ENCODE measurements at regions not wholly inside any gene's neighbourhood (a gene's known extent, or its start where the extent isn't known, plus 50 kb on each side); places are given as distances from the start of the nearest gene placed in this dataset.

DNA sequence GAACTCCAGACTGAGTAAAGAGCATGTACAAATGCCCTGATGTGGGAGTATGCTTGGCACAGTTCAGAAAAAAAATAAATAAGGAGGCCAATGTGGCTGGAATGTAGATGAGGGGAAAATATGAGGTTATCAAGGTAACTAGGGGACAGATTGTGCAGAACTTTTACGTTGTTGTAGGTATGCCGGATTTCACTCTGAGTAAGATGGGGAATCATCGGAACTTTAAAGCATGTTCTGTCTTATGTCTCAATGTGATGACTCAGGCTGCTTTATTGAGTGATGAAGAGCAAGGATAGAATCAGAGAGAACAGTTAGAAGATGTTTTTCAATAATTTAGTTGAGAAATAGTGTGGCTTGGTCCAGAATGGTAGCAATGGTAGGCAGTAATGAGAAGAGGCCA is 130.4 kb downstream of the C11orf87 start:
- H3K4me3 ChIP-seq: no peak overlapping the region
- no peak overlapping the region for H3K27ac ChIP-seq

DNA sequence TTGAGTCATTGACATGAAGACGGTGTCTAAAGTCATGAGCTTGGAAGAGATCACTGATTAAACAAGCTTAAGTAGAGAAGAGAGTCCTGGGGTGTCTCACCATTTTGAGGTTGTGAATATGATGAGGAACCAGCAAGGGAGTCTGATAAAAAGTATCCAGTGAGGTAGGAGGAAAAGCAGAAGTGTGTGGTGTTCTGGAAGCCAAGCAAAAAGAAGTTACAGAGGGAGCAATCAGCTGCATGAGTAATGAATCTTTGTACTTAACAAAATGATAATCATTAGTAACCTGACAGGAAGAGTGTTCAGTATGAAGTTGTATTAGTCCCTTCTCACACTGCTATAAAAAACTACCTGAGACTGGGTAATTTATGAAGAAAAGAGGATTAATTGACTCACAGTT is 131.3 kb downstream of the C11orf87 start:
- Histone ChIP-seq H3K4me3 (no peak overlapping the region), H3K27ac (no peak overlapping the region)

DNA sequence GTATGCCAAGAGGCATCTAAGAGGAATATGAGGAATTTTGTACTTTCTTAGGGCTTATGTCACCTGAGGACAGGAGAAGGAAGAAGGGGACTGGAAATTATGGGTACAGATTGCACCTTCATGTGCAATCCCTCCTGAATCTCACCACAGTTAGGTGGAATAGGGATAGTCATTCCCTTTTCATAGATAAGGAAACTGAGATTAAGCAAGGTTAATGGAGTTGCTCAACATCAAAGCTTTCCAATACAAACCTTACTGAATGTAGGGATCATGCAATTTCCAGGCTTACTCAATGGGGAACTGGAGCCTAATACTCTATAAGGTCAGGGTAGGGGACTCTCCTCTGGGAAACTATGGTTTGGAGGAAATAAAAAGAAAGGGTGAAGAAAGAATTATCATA is 133.0 kb downstream of the C11orf87 start:
- H3K27ac ChIP-seq: no peak overlapping the region
- H3K4me3 ChIP-seq: no peak overlapping the region

DNA sequence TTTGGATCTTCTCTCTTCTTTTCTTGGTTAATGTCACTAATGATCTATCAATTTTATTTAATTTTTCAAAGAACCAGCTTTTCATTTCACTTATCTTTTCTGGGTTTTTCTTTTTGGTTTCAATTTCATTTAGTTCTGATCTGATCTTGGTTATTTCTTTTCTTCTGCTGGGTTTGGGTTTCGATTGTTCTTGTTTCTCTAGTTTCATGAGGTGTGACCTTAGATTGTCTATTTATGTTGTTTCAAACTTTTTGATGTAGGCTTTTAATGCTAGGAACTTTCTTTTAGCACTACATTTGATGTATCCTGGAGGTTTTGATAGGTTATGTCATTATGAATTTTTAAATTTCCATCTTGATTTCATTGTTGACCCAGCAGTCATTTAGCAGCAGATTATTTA is 142.3 kb downstream of the C11orf87 start:
- no peak overlapping the region for H3K27ac ChIP-seq
- no peak overlapping the region for H3K4me3 ChIP-seq

DNA sequence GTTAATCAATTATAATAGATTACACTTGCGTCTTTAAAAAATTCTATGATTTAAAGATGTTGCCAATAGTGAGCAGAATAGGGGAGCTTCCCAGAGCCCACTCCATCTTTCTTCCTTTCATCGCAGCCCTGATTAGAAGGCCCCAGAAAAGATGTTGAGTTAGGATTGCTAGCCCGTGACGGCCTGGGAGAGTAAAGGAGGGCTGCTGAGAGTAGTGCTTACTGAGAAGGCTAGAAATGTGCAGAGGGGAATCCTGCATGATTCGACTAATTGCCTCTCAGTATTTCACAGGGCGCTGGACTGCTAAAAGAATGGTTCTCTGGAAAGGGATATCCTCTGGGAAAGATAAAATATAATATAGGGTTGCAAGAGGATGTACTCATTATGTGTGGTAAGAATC is 160.5 kb downstream of the C11orf87 start:
- Histone ChIP-seq H3K4me3 (no peak overlapping the region), H3K27ac (no peak overlapping the region)

DNA sequence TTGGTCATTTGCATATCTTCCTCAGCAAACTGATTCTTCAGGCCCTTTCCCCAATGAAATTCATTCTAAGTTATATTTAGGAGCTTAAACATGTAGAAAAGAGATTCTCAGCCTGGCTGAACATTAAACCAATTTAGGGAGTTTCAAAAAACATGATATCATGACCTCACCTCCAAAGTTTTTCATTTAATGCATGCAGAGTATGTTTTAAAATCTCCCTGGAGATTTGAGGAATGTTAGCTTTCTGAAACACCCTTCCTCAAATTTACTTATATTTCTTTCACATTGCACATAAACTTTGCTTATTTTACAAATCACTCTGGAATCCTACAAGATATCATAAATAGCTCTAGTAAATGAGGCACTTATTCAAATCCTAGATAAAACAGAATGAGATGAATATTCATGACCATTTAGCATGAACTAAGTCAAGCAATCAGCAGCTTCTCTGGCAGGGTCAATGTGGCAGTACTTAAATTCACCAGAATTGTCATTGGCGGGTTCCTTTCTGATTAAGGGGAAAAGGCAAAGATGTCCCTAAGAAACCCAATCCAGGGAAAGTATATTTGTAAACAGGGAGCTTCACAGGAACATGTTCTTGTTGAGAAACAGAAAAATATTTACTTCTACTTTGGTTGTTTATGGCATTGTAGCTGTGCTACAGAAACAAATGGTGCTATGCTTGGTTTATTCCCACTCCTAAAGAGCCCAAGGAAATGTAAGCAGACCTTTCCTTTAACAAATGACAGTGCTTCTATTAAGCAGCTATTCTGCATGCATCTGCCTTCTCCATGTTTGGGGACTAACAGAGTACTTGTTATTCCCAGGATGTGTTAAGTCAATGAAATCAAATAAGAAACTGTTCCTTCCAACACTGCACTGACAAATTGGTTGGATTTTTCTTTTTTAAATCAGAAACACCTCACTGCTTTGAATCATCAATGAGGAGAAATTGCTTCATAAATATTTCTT is 162.3 kb downstream of the C11orf87 start:
- Histone ChIP-seq H3K4me3 (no peak overlapping the region), H3K27ac (no peak overlapping the region)

DNA sequence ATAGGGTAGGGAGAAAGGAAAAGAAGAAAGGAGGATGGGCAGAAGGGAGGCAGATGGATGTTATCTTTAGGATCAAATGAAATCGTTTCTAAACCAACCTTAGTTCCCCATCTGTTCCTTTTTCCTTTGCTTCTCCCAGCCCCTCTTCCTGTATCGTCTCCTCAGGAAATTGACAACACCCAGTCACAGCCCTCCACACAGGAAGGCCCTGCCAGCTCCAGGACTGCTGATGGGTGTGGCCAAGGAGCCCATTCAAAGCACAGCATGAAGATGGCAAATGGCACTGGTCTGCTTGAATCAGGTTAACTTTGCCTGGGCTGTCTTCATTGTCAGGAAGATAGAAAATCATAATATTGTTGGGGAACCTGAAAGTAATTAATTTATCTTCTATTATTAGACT is 164.8 kb downstream of the C11orf87 start:
- Histone ChIP-seq H3K27ac (no peak overlapping the region), H3K4me3 (no peak overlapping the region)

DNA sequence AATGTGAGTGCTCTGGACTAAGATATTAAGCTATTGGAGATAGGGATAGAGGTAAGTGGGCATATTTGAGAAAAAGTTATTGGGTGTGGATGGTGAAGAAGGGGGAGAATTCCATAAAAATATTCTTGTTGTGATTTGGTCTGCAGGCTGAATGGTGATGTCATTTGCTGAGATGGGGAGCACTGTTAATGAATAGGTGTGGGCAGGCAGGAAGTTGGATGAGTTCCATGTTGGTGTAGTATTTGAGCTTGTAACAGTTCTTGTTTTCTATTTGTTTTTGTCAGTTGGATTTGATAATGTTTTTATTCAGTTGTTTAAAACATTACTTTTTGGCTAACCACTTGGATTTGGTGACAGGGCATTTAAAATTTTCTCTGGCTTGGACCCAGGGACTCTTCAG is 168.8 kb downstream of the C11orf87 start:
- no peak overlapping the region for H3K4me3 ChIP-seq
- no peak overlapping the region for H3K27ac ChIP-seq

DNA sequence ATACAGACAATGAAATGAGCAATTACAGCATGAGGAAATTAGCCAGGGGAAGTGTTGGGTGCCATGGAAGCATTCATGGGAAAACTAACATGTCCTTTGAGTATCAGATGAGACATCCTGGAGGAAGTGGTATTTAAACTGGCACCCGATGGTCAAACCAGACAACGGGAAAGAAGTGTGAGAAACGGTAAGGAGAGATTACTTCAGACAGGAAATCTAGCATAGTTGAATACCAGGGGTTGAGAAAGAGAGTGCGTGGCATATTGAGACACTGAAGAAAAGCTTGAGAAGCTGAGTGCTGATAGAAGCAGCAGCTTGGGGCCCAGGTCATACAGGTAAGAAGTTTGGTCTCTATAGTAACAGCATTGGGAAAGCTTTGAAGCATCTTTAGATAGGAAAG is 175.3 kb downstream of the C11orf87 start:
- H3K4me3 ChIP-seq: no peak overlapping the region
- H3K27ac ChIP-seq: no peak overlapping the region

DNA sequence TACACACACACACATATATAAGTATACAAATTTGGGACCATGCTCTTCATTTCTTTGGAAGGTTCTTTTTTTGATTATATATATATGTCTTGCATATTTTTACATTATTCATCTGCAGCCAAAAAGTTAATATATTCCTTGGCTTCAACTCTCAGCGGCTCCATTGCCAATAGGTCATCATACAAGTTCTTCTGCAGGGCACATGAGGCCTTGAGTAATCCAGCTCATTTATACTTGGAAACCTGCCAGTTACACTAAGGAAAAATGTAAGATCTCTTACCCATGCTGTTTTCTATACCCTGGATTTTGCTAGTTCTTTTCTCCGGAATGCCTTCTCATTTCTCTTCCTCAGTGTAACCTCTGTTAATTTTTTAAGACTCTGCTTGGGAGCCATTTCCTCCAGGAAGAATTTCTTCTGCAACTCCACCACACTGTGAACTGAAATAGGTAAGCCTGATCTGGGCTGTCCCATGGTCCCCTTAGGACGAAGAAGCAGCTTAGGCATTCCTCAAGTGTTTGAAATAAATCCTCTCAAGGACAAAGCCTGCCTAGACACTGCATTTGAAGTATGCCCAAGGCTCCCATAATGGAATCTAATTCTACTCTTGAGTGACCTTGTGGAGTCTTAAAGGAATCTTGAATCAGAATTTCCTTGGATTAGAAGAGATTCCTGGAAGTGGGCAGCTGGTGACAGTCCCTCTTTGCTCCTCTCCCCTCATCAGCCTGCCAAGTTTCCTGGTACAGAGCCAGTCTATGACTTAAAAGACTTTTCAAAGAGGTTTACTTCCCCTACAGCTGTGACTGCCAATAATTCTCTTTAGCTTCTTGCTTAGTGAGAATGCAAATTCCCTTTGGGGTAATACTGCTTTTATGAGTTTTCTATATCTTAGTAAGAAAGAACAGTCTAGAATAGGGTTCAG is 182.8 kb downstream of the C11orf87 start:
- Histone ChIP-seq H3K4me3 (no peak overlapping the region), H3K27ac (no peak overlapping the region)

DNA sequence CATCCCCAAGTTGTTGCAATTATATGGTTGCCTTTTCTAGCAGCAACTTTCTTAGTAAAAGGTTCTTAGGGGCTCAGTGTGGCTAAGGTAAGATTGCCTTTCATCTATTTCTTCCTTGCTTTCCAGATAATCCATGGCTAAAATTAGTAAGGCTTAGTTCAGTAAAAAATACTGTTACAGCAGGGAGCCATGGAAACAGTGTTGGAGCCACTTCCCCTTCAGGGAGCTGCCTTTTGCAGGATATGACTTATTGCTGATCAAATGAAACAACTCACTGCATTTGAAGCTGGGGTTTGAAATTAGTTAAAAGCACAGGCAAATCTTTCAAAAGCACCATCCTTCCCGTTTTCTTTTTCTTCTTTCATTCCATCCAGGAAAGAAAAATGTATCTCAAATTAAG is 184.3 kb downstream of the C11orf87 start:
- Histone ChIP-seq H3K27ac (no peak overlapping the region), H3K4me3 (no peak overlapping the region)

DNA sequence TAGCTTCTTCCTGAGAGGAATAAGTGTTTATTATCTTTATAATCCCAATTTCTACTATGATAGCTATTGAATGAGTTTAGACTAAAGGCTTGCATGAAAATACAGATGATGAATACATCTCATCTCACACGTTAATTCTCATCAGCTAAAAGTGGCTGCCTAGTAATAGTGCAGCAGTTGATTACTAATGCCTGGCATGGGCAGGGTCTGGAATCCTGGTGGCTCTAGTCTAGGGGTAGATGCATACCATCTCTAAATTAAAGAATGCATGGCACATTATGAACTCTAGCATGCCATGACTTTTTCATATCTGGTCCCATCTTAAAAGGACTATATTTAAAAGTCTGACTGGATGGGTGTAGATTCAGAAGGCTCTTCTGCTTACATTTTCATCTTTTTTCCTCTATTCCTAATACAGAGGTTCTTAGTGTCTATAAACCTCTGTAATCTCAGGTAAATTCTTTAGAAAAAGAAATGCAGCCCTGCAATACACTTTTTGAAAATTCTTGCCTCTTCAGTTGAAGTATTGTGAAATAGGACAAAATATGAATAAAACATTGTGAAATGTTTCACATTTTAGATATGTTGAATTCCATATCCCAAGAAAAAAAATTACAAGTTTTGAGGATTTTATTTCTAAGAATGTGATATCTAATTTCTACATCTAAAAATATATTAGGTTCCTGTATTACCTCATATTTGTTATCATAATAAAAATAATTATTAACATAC is 187.6 kb downstream of the C11orf87 start:
- Histone ChIP-seq H3K4me3 (no peak overlapping the region), H3K27ac (no peak overlapping the region)

DNA sequence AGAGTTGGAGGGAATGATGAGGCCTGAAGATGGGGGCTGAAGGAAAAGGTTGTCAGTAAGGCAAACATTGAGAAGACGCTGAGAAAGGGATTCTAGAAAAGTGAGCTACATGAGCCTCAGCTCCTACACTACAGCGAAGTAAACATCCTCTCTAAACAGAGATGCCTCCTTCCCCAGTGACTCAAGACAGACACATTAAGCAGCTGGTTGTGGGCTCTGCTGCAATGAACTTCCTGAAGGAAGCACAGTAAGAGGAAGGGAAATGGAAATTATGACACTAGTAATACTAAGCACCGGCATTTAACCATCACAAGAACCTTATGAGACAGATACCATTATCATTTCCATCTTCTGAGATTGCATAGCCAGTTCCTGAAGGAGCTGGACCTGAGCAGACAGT is 190.5 kb downstream of the C11orf87 start:
- Histone ChIP-seq H3K27ac (no peak overlapping the region), H3K4me3 (no peak overlapping the region)

DNA sequence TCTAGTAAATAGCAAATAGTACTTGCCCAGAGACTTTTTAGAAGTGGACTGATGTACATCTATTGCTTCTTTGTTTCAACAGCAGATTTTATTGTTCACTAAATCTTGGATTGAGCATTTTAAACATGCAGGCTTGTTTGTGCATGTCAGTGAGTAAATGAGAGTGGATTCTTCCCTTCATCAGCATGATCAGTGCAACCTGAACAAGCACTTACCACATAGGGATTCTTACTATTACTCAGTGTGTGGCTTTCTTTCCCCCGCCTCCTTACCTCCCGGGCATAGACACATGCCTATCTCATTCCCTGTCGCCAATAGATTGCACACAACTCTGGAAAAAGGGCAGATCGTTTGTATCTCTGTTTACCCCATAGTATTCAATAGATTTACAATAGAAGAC is 197.5 kb downstream of the C11orf87 start:
- no peak overlapping the region for H3K4me3 ChIP-seq
- H3K27ac ChIP-seq: no peak overlapping the region

DNA sequence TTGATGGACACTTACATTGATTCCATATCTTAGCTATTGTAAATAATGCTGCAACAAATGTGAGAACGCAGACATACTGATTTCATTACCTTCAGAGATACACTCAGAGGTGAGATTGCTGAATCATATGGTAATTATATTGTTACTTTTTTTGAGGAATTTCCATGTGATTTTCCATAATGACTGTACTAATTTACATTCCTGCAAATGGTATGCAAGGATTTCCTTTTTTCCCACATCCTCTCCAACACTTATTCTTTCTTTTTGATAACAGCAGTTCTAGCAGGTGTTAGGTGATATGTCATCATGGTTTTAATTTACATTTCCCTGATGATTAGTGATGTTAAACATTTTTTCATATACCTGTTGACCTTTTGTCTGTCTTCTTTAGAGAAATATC is 207.7 kb downstream of the C11orf87 start:
- H3K27ac ChIP-seq: no peak overlapping the region

DNA sequence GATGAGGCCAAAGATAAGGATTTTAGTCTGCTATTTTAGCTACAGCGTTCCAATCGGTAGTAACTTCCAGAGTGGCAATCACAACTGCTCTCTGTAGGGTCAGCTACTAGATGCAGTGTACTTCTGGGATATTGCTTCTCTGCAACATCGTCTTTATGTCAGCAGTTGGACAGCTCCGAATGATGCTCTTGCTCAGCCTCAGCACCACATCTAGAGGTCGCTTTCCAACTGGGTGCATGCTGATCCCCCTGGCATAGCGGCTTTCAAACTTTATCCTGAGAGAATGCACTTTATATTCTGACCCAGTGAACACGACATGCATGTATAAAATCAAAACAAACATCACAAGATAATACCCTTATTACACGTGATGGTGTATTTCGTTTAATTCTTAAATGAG is 219.6 kb downstream of the C11orf87 start:
- Histone ChIP-seq H3K27ac (no peak overlapping the region), H3K4me3 (no peak overlapping the region)

More for the DNA sequence above, 207.7 kb downstream of the C11orf87 start:
- H3K4me3 ChIP-seq: no peak overlapping the region

DNA sequence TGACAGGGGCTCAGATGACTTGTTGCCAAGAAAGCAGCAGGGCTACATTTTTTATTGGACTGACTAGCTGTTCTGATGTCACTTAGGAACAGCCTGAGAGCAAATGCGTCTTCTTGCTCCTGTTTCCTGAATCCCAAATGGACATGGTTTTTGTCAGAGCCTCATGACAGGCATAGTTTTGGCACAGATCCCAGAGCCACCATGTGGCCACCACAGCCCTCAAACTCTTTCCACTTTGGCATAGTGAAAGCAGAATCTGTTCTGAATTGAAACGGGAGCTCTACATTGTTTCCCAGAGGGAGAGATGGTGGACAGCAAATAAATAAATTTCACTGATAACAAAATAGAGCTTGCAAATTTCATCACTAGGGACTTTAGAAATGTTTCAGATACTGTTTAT is 222.2 kb downstream of the C11orf87 start:
- H3K27ac ChIP-seq: no peak overlapping the region

DNA sequence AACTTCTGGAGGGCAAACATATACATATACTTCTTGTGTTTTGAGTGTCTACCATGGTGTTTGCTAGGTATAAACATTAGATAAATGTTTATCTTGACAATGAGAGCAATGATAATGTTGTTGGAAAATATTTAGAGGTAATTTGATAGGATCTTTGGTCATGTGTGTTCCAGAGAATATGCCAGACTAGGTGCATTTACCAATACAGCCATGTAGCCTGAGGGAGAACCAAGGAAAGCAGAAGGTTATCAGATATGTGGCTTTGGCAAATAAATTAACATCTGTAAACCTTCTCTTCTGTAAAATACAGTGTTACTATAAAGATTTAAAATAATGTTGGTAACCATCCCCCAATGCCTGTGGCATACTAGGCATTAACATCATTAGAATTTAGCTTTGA is 226.8 kb downstream of the C11orf87 start:
- no peak overlapping the region for H3K4me3 ChIP-seq
- H3K27ac ChIP-seq: no peak overlapping the region

More for the DNA sequence above, 222.2 kb downstream of the C11orf87 start:
- H3K4me3 ChIP-seq: no peak overlapping the region

DNA sequence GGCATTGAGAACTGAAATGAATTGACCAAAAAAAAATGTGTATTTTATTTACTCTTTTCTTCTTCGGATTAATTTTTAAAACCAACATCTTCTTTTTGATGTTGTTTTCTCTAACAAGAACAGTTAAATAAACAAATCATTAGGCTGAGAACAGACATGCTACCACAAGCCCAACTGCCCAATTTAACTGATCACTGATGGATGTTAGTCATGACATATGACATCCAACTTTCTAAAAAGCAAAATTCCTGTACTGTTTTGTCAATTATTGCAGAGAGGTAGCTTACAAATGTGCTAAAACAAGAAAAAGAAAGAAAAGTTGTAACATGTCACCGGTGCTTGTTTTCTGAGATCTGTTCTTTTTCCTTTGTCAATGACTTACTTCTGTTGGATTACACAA is 232.1 kb downstream of the C11orf87 start:
- no peak overlapping the region for H3K27ac ChIP-seq
- H3K4me3 ChIP-seq: no peak overlapping the region

DNA sequence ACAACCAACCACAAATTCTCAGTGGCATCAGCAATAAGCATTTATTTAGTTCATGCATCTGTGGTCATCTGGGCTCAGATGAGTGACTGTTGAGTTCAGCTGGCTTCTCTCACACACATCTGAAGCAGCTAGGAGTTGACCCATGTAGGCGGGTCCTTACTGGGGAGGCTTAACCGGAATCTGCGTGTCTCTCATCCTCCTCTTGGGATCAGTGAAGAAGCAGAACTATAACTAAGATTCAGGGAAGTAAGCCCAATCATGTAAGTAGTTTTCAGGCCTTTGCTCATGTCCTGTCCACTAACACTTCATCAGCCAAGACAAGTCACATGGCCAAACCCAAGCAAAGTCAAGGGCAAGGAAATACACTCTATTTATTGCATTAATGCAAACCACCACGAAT is 236.2 kb downstream of the C11orf87 start:
- no peak overlapping the region for H3K27ac ChIP-seq
- H3K4me3 ChIP-seq: no peak overlapping the region

Data from skin epidermis (tissue), 12 donors.